GM19468 (cell line): ENCODE measurements at regions not wholly inside any gene's neighbourhood (a gene's known extent, or its start where the extent isn't known, plus 50 kb on each side); places are given as distances from the start of the nearest gene placed in this dataset.
"Not testable (repeated sequence)": the region's sequence is repeated elsewhere in the genome, so short reads cannot be mapped to it uniquely, and the experiment has no call there.

Experiments
- ATAC-seq: cut with Tn5 transposase; IDR thresholded peaks from one replicate; pipeline ENCODE4 v1.9.1; 2021; ENCODE audit warnings: mild to moderate bottlenecking, moderate library complexity, moderate number of reproducible peaks; ENCODE audit not compliant: unreplicated experiment; ENCODE audit errors: extremely low read depth

GRCh38 chr3:78066287-78066686, 1026.4 kb downstream of the ROBO2 start:
- ATAC-seq: no peak

- ATAC-seq: no peak
Observed at GRCh38 chr3:78070188-78070587, 1030.3 kb downstream of the ROBO2 start.

- ATAC-seq: no peak
Observed at GRCh38 chr3:78076379-78076778, 1036.5 kb downstream of the ROBO2 start.

GRCh38 chr3:78077178-78077577, 1037.3 kb downstream of the ROBO2 start:
- no peak for ATAC-seq

GRCh38 chr3:78077842-78078241, 1037.9 kb downstream of the ROBO2 start:
- no peak for ATAC-seq

DNA sequence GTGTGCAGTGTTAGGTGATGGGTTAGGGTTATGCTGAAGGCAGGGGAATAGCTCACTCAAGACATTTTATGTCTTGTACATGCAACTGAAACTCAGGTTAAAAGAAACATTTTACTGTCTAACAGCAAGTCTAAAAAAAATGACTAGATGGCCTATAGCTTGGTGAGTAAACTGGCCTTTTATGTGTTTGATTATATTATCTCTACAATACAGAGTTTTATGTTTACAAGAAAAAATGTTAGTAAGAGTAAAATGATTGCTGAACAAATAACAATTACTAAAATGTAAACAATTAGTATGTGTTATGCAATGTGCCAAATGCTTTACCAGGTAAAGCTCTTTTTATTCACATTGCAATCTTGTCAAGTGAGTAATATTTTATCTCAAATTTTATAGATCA, 1039.6 kb downstream of the ROBO2 start:
- ATAC-seq: no peak

DNA sequence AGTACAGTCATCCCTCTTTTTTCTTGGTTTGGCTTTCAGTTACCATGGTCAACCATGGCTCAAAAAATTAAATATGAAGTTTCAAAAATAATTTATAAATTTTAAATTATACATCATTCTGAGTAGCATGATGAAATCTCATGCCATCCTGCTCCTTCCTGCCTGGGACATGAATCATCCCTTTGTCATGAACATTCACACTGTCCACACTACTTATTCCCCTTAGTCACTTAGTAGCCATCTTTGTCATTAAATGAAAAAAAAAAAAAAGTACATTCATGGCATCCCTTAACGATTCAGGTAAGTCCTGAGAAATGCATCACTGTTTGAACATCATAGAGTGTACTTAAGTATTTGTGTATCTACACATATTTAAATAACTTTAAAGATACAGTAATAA, 1046.3 kb downstream of the ROBO2 start:
- ATAC-seq: no peak

DNA sequence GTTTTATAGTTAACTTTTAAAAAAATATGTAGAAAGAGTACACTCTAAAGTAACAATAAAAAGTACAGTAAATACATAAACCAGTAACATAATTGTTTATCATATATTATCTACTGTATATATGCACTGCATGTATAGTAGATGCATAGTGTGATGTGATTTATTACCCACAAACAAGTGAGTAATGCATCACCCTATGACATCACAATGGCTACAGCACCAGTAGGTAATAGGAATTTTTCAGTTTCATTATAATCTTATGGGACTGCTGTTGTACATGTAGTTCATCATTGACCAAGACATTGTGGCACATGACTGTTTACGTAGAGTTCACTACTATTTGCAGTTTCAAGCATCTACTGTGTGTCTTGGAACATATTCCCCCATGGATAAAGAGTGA, 1047.2 kb downstream of the ROBO2 start:
- no peak for ATAC-seq

DNA sequence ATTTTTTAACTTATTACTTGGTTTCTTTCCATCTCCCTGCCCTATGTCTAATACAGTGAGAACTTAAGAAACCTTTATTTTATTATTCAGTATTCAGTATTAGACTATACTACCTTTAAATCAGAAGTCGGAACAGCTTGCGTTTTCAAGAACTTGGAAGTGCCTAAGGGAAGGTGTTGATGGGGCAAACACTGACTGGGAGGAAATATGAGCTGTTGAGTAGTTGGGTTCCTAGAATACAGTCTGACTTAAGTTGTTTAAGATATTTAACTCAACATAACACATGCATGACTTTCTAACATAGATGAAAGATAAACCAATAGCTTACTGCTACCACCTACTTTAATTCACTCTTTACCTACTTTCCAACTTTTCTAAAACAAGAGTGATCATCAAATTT, 1048.1 kb downstream of the ROBO2 start:
- ATAC-seq: no peak

- no peak for ATAC-seq
Observed at GRCh38 chr3:78090382-78090781, 1050.5 kb downstream of the ROBO2 start.

GRCh38 chr3:78091478-78092119, 1051.7 kb downstream of the ROBO2 start:
- ATAC-seq: no peak

DNA sequence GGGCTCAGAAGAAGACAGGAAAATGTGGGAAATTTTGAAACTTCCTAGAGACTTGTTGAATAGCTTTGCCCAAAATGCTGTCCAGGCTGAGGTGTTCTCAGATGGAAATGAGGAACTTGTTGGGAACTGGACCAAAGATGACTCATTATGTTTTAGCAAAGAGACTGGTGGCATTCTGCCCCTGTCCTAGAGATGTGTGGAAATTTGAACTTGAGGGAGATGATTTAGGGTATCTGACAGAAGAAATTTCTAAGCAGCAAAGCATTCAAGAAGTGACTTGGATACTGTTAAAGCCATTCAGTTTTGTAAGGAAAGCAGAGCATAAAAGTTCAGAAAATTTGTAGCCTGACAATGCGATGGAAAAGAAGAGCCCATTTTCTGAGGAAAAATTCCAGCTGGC, 1052.7 kb downstream of the ROBO2 start:
- ATAC-seq: not testable (repeated sequence)

DNA sequence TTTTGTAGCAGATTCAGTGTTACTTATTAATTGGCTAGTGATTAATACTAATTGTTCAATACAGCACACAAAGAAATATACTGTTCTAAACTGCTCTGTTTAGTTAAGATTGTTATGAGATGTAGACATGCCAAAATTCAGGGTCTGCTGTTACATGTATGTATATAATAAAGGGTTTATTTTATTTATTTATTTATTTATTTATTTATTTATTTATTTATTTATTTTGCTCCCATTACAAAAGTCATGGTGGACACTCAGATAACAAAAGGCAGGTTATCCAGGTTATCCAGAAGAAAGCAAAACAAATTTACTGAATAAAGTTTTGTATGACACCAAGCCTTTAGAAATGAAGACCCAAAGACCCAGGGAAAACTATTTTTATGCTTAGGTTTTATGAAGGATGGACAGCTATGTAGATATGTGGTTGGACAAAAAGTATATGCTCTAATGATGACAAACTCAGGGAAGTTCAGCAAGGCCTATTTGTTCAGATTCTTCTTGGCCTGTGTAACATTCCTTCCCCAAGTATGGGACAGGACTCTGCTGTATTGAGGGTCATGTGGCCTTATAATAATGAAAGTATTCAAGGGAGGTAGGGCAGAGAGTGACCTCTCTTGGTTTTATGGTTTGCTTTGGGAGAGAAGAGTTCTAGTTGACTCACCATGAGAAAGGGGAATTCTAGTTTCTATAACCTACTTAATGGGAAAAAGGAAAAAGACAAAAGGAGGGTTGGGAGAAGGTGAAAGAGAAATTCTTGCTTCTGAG, 1056.8 kb downstream of the ROBO2 start:
- no peak for ATAC-seq

DNA sequence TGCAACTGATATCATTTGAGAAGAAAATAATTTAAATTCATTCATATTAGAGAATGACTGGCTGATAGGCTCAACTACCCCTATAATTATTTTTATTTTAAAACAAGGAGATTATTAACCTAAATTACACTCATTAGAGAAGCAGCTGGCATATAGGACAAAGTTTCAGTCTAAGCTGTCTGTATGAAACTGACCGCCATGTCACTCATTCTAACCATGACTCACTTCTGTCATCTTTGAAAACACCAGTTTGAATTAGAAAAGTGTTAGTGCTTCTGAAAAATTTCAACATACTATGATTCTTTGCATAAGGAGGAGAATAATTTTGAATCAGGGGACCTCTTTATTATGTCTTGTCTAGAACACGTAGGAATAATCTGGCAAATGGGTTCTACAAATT, 1058.5 kb downstream of the ROBO2 start:
- ATAC-seq: no peak

DNA sequence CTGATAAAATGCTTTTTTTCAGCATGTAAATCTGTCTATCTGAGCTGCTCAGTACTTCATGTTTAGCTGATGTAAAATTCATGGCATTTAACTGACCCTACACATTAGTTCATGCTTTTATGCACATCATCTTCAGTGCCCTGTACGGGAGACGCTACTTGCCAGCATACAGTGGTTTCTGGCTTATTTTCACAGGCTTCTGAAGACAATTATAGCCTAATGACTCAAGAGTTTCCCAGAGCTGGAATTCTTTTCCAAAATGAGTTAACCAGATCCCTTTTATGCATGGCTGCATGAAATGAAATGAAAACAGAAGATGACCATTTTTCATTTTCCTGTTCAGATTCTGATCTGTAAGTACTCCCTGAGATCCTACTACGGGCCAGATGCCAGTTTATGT, 1061.5 kb downstream of the ROBO2 start:
- no peak for ATAC-seq

GRCh38 chr3:78108269-78108961, 1068.5 kb downstream of the ROBO2 start:
- not testable (repeated sequence) for ATAC-seq

DNA sequence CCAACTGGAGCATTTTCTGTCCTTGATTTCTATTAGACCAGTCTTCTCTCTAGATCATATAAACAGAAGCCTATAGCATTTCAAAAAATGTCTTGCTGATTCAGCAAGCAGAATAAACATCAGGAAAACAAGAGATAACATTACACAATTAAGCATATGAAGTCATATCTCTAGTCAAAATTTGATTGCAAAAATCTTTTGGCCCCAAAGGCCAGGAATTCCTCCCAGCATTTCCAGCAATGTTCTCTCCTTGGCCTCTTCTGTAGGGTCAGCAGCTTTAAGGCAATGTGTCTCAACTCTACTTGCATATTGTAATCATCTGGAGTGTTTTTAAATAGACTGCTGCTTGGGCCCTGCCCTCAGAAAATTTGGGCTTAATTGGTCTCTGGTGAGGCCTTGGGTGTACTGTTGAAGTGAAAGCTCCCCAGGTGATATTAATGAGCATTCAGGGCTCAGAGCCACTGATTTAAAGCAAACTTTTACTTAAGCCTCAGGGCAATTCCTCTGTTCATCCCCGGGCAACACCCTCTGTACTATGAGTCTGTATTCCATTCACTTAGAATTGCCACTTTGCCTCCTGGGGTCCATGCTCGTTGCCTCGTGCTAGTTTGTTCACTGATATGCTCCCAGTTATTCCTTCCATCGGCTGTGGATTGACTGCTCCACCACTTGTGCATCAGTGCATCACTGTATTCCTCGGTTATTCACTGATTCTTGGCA, 1072.6 kb downstream of the ROBO2 start:
- ATAC-seq: no peak

DNA sequence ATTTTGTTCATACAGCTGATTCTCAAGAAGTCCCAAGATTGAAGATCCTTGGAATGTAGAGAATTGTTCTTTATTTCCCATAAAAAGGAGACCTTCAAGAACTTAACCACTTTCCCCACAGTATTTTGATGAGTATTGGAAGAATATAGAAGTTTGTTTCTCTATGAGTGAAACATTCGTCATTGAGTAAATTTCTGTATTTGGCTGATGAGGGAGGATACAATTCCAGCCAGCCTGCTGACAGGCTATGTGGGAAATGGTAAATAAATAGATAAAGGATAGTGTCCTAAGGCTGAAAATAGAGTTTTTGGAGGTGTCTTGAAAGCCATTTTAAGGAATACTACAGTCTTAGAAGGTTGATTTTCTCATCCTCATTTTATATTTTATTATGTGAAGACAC, 1076.1 kb downstream of the ROBO2 start:
- no peak for ATAC-seq

- ATAC-seq: no peak
Observed at GRCh38 chr3:78116874-78117273, 1077.0 kb downstream of the ROBO2 start.

DNA sequence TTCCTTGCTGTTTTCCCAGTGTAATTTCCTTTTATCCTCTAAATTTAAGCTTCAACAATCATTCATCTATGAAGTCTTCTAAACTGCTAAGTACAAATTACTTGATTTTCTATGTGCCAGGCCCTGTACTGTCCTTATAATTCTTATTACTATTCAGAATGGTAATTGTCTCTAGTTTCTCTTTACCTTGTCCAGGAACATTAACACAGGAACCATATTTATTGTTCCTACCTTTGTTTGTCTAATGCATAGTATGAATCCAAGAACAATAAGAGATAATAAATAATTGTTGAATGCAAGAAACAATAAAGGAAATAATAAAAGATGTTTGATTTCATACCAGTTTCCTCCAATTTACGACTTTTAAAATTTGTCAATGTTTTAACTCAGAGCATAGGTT, 1083.2 kb downstream of the ROBO2 start:
- ATAC-seq: no peak

GRCh38 chr3:78129707-78130106, 1089.8 kb downstream of the ROBO2 start:
- no peak for ATAC-seq
